ENCODE measurements at regions not wholly inside any gene's neighbourhood (a gene's known extent, or its start where the extent isn't known, plus 50 kb on each side); places are given as distances from the start of the nearest gene placed in this dataset.

DNA sequence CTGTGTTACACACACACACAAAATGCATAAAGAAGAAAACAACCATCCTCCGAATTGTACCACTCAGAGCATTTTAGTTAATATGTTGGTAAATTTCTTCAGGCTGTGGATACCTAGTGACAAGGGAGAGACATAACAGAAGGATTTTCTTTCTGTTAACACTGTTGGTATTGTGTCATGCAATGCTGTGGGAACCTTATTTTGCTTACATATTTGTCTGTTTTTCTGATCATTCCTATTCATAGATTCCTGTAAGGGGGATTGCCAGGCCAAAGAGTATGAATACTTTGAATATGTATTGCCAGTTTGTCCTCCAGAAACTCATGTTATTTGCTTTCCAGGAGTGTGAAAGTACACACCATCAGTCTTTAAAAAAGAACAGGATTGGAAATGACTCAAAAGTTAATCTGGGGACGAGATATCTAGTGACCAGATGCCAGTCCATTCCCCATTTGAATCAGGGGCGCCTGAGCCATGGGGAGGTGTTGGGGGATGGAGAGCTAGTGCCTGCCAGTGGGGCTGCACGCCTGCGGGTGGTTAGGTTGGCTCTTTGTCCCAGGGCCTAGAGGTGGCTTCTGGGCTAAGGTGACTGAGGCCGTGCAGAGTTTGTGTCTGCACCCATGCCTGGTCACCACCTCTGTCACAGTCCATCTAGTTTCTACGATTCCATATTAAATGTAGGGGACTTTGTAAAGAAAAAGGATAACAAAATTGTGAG lies 142.0 kb downstream of the PTPN20 start:
- H3K4me3 ChIP-seq (ENCODE audit: low read depth, low read length), result no peak overlapping the region
- TF ChIP-seq, protein P1, sequence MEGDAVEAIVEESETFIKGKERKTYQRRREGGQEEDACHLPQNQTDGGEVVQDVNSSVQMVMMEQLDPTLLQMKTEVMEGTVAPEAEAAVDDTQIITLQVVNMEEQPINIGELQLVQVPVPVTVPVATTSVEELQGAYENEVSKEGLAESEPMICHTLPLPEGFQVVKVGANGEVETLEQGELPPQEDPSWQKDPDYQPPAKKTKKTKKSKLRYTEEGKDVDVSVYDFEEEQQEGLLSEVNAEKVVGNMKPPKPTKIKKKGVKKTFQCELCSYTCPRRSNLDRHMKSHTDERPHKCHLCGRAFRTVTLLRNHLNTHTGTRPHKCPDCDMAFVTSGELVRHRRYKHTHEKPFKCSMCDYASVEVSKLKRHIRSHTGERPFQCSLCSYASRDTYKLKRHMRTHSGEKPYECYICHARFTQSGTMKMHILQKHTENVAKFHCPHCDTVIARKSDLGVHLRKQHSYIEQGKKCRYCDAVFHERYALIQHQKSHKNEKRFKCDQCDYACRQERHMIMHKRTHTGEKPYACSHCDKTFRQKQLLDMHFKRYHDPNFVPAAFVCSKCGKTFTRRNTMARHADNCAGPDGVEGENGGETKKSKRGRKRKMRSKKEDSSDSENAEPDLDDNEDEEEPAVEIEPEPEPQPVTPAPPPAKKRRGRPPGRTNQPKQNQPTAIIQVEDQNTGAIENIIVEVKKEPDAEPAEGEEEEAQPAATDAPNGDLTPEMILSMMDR (IDR thresholded peaks at IDR 0.05; ENCODE audit: borderline replicate concordance, insufficient read depth, low read depth, low read length), result no peak

DNA sequence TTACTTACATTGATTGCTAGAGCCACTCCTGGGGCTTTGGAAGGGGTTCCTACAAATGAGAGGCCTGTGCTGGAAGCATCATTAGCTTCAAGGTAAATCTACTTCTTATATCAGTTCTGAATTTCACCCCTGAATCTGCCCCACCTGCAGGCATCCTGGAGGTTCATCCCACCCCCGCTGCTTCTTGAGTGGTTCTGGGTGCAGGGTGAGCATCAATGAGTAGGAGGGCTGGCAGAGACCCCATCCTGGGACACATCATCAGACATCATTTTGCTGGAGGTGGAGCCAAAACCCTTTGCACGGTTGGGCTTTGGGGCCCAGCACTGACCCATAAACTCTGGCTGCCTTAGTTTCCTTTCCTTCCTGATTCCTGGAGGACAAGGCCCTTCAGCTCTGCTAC lies 143.7 kb downstream of the PTPN20 start:
- H3K4me3 ChIP-seq (ENCODE audit: low read depth, low read length), result no peak overlapping the region
- TF ChIP-seq, protein P1 (IDR thresholded peaks at IDR 0.05; ENCODE audit: borderline replicate concordance, insufficient read depth, low read depth, low read length), result no peak

DNA sequence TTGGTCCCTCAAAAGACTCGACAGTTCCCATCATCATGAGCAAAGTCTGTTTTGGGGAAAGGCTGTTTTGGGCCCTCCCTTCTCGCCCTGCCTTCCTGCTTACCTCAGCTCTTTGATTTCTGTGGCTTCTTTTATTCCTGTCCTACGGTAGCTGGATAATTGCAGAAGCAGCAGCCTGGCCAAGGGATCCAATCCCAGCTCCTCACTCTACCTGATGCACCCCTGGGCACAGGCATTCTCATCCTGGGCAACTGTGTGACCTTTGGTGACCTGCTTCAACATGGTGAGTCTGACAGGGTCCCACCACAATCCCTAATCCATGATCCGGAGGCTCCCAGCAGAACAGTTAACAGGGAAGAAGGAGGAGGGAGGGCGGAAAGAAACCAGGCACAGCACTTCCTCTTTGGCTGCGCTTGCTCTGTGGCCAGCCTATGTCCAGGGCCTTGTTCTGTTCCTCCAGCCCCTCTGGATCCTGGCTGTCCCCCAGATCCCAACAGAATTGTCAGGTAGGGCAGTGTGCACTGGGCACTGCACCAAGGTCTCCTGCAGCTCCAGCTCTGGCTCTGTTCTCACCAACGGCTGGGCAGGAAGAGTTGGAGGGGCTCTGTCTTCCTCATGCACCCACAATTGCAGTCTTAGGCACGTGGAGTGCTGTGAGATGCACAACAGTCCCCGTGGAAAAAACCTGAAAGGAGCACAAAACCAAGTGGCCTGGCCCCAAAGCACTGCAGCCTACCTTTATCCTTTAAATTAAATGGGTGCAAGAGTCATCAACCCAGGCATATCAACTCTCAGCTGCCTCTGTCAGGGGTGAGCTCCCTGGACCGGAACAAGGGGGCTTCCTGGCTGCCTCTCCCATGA lies 144.4 kb downstream of the PTPN20 start:
- no peak overlapping the region for H3K4me3 ChIP-seq (ENCODE audit: low read depth, low read length)
- TF ChIP-seq, protein P1 (IDR thresholded peaks at IDR 0.05; ENCODE audit: borderline replicate concordance, insufficient read depth, low read depth, low read length), result no peak

DNA sequence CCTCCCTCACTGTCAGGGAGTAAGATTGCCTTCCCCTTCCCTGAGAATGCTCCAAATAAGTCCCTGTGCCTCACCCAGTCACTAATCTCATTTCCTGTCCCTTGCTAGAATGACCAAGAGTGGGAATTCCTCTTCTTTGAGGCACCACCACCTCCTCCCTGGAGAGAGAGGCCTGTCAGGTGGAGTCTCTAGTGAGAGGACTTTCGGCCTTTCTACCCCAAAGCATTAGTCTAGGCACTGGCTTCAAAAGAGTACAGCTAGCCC lies 145.0 kb downstream of the PTPN20 start:
- H3K4me3 ChIP-seq (ENCODE audit: low read depth, low read length), result no peak overlapping the region
- TF ChIP-seq, protein P1 (IDR thresholded peaks at IDR 0.05; ENCODE audit: borderline replicate concordance, insufficient read depth, low read depth, low read length), result no peak

DNA sequence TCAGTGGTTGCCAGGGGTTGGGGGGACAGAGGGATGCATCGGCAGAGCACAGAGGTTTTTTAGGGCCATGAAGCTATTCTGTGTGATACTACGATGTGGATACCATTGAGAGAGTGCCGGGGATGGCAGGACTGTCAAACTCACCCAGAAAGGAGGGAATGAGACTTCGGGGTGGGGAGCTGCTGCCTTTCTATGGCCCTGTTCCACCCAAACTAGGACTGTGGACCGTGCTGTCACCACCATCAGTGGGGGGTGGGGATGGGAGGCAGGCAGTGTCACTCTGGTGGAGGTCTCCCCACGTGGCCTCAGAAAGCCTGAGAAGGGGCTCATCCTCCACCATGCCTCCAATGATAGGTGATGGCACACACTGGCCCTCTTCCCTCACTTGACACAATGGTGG lies 146.2 kb downstream of the PTPN20 start:
- no peak overlapping the region for H3K4me3 ChIP-seq (ENCODE audit: low read depth, low read length)
- TF ChIP-seq, protein P1 (IDR thresholded peaks at IDR 0.05; ENCODE audit: borderline replicate concordance, insufficient read depth, low read depth, low read length), result no peak

DNA sequence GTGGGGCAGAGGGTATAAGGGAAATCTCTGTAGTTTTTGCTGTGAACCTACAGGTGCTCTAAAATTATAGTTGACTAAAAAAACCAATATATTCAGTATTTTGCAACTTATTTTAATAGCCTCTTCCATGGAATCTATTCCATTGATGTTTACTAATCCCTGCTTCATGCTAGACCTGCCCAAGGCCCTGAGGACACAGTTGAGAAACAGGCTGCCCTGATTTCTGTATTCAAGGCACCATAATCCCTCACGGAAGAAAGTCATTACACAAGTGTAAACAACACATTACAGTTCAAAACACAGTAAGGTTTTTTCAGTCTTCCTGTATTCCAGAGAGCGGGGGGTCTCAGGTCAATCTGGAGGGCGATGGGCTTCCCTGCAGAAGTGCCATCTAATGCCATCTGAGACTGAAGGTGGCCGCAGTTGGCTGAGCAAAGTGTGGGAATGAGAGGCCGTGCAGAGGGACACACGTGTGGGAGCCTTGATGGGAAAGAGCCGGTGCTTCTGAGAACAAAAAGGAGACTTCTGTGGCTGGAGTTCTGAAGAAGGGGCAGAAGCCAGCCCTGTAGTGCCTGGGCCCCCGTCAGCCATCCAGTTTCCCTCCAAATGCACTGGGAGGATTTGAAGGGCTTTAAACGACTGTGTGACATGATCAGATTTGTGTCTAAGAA lies 146.9 kb downstream of the PTPN20 start:
- TF ChIP-seq, protein P1 (IDR thresholded peaks at IDR 0.05; ENCODE audit: borderline replicate concordance, insufficient read depth, low read depth, low read length), result no peak
- no peak overlapping the region for H3K4me3 ChIP-seq (ENCODE audit: low read depth, low read length)
